ENCODE measurements at regions not wholly inside any gene's neighbourhood (a gene's known extent, or its start where the extent isn't known, plus 50 kb on each side); places are given as distances from the start of the nearest gene placed in this dataset.

GRCh38 chr6:24076011-24076410 lies 50.0 kb upstream of the NRSN1 start:
- Histone ChIP-seq H3K4me1 (no peaks in the 10 kb centered on the region), H3K27me3 (no peaks in the 10 kb centered on the region), H3K9me3 (no peaks in the 10 kb centered on the region), H3K27ac (no peak overlapping the region), H3K36me3 (no peaks in the 10 kb centered on the region), H3K4me3 (no peak overlapping the region)
- intact Hi-C loops (cut with DNase I): no loop called here
- DNase-seq: no peak
- 65 to 91% methylated on average over 1 of the region's 1 CpG for WGBS, 2 donors
- TF ChIP-seq POLR2AphosphoS5 (IDR thresholded peaks at IDR 0.05) (no peak), POLR2A (IDR thresholded peaks at IDR 0.05) (no peak), CTCF (IDR thresholded peaks at IDR 0.05) (no peak), EP300 (IDR thresholded peaks at IDR 0.05) (no peak)

Small RNA genes lying in the stretch of these regions (small RNA-seq; reads per million reads assigned to genes)
- 0 reads per million in 3 donors for gene AL133270.1
- gene RNU6-1060P: 0 reads per million in 3 donors
- gene SPTLC1P2: 0 reads per million in 3 donors

All from sigmoid colon (tissue), 6 donors.